GM12873 (cell line): ENCODE measurements at regions not wholly inside any gene's neighbourhood (a gene's known extent, or its start where the extent isn't known, plus 50 kb on each side); places are given as distances from the start of the nearest gene placed in this dataset.

ENCODE experiments used
- CTCF ChIP-seq: IDR thresholded peaks from 2 replicates; pipeline ENCODE4 v1.5.1; 2012; ENCODE audit warnings: low read depth, mild to moderate bottlenecking, moderate library complexity, low read length, control low read depth; ENCODE audit not compliant: insufficient read depth; ENCODE audit errors: missing control alignments

DNA sequence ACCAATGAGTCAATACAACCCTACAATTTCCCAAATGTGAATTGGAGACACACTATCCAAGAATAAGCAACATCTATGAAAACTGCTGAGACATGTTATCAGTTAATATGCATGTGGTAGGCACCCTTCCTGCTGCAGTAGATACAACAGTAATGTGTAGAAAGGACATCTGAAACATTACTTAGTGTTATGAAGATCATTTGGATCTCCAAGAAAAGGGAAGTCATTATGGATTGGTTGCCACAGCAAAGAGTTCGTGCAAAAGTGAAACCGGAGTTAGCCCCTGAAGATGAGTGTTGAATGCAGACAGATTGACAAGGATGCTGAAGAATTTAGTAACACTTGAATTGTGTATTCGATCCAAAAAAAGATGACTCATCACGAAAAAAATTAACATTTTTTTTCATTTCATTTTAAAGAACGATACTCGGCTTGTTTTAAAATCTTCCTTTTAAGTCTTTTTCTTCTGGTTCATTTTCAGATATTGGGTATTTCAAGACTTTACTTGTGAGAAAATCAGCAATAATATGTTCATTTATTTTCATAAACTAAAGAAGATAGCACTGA lies 322.4 kb upstream of the KLF6 start:
- no peak for TF ChIP-seq CTCF

DNA sequence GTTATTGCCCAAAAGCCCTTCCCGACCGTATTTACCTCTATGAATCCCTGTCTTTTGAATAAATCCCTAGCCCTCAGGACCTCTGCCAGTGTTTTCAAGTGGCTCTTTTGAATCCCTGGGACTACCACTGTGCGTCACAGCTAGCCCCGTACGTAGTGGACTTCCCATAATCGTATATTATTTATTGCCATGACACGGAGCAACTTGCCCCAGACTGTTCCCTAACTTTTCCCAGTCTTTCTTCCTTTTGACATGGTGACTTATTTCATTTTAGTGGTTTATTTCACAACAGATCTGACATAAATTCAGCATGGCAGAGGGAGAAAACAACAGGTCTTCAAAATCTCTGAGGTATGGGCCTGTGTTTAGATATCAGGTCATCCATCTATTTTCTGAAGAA lies 318.6 kb upstream of the KLF6 start:
- no peak for TF ChIP-seq CTCF

- TF ChIP-seq CTCF = no peak
Observed at GRCh38 chr10:4102802-4103344, 317.9 kb upstream of the KLF6 start.

- TF ChIP-seq CTCF = no peak
Observed at GRCh38 chr10:4101918-4102654, 317.1 kb upstream of the KLF6 start.

- no peak for TF ChIP-seq CTCF
Observed at GRCh38 chr10:4100380-4100779, 315.4 kb upstream of the KLF6 start.

DNA sequence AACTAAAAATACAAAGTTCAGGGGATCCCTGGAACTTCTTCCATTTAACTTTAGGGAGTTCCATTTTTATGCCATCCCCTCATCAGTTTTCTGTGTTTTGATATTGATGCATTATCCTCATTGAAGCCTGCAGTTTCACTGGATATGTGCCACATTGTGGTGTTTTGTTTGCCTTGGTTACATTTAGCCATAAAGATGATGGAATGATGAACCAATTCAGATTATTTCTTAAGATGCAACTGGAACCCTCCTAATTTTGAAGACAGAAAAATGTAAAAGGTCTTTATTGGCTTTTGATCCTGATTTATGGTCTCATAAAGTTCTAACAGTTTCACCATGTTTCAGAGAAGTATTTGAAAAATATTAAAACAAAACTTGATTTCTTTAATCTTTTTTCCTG lies 314.2 kb upstream of the KLF6 start:
- no peak for TF ChIP-seq CTCF

DNA sequence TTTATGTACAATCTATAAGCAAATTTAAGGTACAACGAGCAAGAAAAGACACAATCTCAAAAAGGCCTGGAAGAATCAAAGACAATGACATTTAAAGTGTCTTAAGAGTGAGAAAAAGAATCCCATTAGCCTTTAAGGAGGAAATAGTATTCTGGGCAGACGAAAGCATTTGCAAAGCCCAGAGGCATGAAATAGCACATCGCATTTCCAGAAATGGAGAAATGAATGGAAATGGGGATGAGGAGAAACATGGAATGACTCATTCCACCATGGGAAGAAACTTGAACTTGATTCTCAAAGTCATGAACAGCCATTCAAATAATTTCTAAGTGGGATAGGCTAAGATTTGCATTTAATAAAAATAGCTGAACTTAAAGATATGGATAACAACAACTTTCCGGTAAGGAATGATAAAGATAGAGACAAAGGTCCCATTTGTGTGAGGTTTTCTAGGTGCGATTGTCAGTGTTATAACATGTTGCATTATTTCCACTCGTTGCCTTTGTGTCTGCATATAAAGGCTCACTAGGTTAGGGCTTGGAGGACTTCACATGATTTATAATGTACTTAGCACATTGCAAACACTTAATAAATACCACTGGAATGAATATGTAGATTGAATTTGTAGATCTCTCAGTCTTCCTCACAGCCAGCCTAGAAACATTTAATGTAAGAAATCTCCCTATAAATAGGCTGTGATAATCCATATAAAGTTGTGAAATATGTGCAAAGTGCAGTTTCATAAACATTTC lies 310.3 kb upstream of the KLF6 start:
- TF ChIP-seq CTCF = no peak
